Panc1 (cell line): ENCODE measurements at regions not wholly inside any gene's neighbourhood (a gene's known extent, or its start where the extent isn't known, plus 50 kb on each side); places are given as distances from the start of the nearest gene placed in this dataset.

ENCODE experiments used
- ATAC-seq: fragments of 200-7000 bp; cut with Tn5 transposase; 2 replicates; pipeline ENCODE4 v1.9.1; 2020; ENCODE audit warnings: mild to moderate bottlenecking, moderate library complexity
- BruUV-seq: library from RNA; stranded (reverse); fragments of 400-500 nt; replicated peaks from 2 replicates; lab custom pipeline; 2021; lab: Mats Ljungman, UMichigan
- CTCF ChIA-PET: fragments of 300-600 bp; sonication (Branson Sonifier 250); formaldehyde crosslinking; loops from one replicate; lab custom pipeline; 2022; ENCODE audit warnings: antibody characterized with exemption; lab: Charles Lee
- POLR2A ChIA-PET: fragments of 300-600 bp; sonication (Branson Sonifier 250); formaldehyde crosslinking; loops from one replicate; lab custom pipeline; 2022; ENCODE audit warnings: antibody characterized with exemption; lab: Charles Lee
- DNase-seq: peaks from one replicate; pipeline ENCODE4 v3.0.0-alpha.2; 2010; ENCODE audit warnings: low read depth, low spot score
- H3K27ac ChIP-seq: 2 replicates; pipeline ENCODE4 v1.5.1; 2011; ENCODE audit warnings: mild to moderate bottlenecking, low read length, inconsistent platforms
- H3K27me3 ChIP-seq: fragments of 200-500 bp; sonication (Bioruptor generic); 2 replicates; pipeline ENCODE4 v1.6.0; 2014; ENCODE audit warnings: low read length, inconsistent platforms; ENCODE audit not compliant: control insufficient read depth, insufficient read depth
- H3K36me3 ChIP-seq: fragments of 200-500 bp; sonication (Bioruptor generic); 2 replicates; pipeline ENCODE4 v1.5.1; 2014; ENCODE audit warnings: inconsistent platforms, mild to moderate bottlenecking, low read length, moderate library complexity; ENCODE audit not compliant: control insufficient read depth, insufficient read depth
- H3K4me1 ChIP-seq: 2 replicates; pipeline ENCODE4 v1.5.1; 2011; ENCODE audit warnings: inconsistent platforms, mild to moderate bottlenecking, low read length, moderate library complexity; ENCODE audit not compliant: control insufficient read depth, insufficient read depth
- H3K4me3 ChIP-seq, 2 experiments: 2 replicates each; pipeline ENCODE4 v1.5.1; 2011 to 2012; ENCODE audit warnings: low read depth in 2 of 2, low read length in 2 of 2, mild to moderate bottlenecking in 2 of 2, inconsistent platforms in 1 of 2, moderate library complexity in 1 of 2
- H3K9me3 ChIP-seq: fragments of 200-500 bp; sonication (Bioruptor generic); 2 replicates; pipeline ENCODE4 v1.5.1; 2014; ENCODE audit warnings: low read depth, mild to moderate bottlenecking, inconsistent platforms, low read length, moderate library complexity; ENCODE audit not compliant: control insufficient read depth, insufficient read depth
- CTCF ChIP-seq: fragments of 450-650 bp; IDR thresholded peaks from 2 replicates; pipeline ENCODE4 v1.5.1; 2017; ENCODE audit warnings: mild to moderate bottlenecking
- POLR2AphosphoS5 ChIP-seq: IDR thresholded peaks from 2 replicates; pipeline ENCODE4 v1.6.1; 2012; ENCODE audit warnings: mild to moderate bottlenecking, low read depth, low read length, moderate library complexity
- SIN3A ChIP-seq: IDR thresholded peaks from 2 replicates; pipeline ENCODE4 v1.6.1; 2012; ENCODE audit warnings: low read depth, mild to moderate bottlenecking, low read length, moderate library complexity, borderline replicate concordance; ENCODE audit not compliant: insufficient read depth
- TCF7L2 ChIP-seq: IDR thresholded peaks from 2 replicates; pipeline ENCODE4 v1.6.1; 2011; ENCODE audit warnings: mild to moderate bottlenecking, low read depth, low read length, inconsistent platforms
- in situ Hi-C: cut with HindIII; loops from 2 replicates; pipeline ENCODE4 v1.10.0; 2016; ENCODE audit warnings: low sequenced_read_pairs, low pct_unique_long_range_greater_than_20kb
- intact Hi-C: fragments of 100-400 bp; cut with micrococcal nuclease; formaldehyde crosslinking; loops from one replicate; pipeline ENCODE4 v1.10.0; 2022; ENCODE audit not compliant: unreplicated experiment
- TF ChIP-seq, protein P1 (sequence below), 2 experiments: IDR thresholded peaks; 2 replicates each; pipeline ENCODE4 v1.6.1; 2011 to 2012; ENCODE audit warnings: low read depth in 2 of 2, control low read depth in 1 of 2, low read length in 1 of 2, mild to moderate bottlenecking in 1 of 2, moderate library complexity in 1 of 2; ENCODE audit not compliant: insufficient read depth in 1 of 2

DNA sequence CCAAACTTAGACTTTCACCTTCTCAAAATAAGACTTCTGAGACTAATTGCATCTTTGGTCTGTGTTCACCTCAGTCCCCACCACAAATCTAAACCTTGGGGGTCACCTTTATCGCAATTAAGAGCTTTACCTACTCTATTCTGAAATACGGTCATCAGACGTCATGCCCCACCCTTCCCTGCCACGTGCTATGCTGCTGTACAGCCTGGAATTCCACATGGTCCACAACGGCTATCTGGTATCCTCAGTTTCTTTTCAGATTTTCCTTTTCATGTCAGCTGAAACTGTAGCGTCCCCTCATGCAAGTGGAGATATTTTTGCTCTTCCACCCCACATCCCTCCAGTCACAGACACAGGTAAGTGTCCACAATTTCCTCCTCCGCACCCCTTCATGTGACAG is 511.1 kb downstream of the DIRAS2 start:
- TF ChIP-seq SIN3A = no peak
- TF ChIP-seq, protein P1, sequence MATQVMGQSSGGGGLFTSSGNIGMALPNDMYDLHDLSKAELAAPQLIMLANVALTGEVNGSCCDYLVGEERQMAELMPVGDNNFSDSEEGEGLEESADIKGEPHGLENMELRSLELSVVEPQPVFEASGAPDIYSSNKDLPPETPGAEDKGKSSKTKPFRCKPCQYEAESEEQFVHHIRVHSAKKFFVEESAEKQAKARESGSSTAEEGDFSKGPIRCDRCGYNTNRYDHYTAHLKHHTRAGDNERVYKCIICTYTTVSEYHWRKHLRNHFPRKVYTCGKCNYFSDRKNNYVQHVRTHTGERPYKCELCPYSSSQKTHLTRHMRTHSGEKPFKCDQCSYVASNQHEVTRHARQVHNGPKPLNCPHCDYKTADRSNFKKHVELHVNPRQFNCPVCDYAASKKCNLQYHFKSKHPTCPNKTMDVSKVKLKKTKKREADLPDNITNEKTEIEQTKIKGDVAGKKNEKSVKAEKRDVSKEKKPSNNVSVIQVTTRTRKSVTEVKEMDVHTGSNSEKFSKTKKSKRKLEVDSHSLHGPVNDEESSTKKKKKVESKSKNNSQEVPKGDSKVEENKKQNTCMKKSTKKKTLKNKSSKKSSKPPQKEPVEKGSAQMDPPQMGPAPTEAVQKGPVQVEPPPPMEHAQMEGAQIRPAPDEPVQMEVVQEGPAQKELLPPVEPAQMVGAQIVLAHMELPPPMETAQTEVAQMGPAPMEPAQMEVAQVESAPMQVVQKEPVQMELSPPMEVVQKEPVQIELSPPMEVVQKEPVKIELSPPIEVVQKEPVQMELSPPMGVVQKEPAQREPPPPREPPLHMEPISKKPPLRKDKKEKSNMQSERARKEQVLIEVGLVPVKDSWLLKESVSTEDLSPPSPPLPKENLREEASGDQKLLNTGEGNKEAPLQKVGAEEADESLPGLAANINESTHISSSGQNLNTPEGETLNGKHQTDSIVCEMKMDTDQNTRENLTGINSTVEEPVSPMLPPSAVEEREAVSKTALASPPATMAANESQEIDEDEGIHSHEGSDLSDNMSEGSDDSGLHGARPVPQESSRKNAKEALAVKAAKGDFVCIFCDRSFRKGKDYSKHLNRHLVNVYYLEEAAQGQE (IDR thresholded peaks at IDR 0.05; ENCODE audit: insufficient read depth in 1 of 2, low read depth in 2 of 2, low read length in 1 of 2) = no peak
- no peak for TF ChIP-seq TCF7L2
- TF ChIP-seq POLR2AphosphoS5 = no peak
- TF ChIP-seq CTCF = no peak
- ChIA-PET CTCF (no interaction called here), POLR2A (no interaction called here)
- no peaks in the 10 kb centered on the region; the same call in 1 of the 2 replicates for H3K36me3 ChIP-seq
- BruUV-seq = no TSS peak
- no peak overlapping the region for H3K4me3 ChIP-seq
- no peaks in the 10 kb centered on the region for H3K4me1 ChIP-seq
- no peak overlapping the region for H3K27ac ChIP-seq
- ATAC-seq (no peak), DNase-seq (no peak)
- H3K27me3 ChIP-seq = no peaks in the 10 kb centered on the region; the same call in 1 of the 2 replicates
- intact Hi-C loops = no loop called here
- H3K9me3 ChIP-seq = no peaks in the 10 kb centered on the region
- in situ Hi-C loops = no loop called here

- in situ Hi-C loops = no loop called here
- TF ChIP-seq, protein P1 (IDR thresholded peaks at IDR 0.05; ENCODE audit: insufficient read depth in 1 of 2, low read depth in 2 of 2, low read length in 1 of 2) = no peak
- no peaks in the 10 kb centered on the region; the same call in 1 of the 2 replicates for H3K36me3 ChIP-seq
- H3K4me3 ChIP-seq = no peak overlapping the region
- no peaks in the 10 kb centered on the region for H3K9me3 ChIP-seq
- intact Hi-C loops = no loop called here
- POLR2A ChIA-PET = no interaction called here
- ATAC-seq (no peak), DNase-seq (no peak)
- BruUV-seq = no TSS peak
- no peaks in the 10 kb centered on the region; the same call in 1 of the 2 replicates for H3K27me3 ChIP-seq
- no peak overlapping the region for H3K27ac ChIP-seq
- CTCF ChIA-PET = no interaction called here
- H3K4me1 ChIP-seq = no peaks in the 10 kb centered on the region
These were observed 509.8 kb downstream of the DIRAS2 start for GRCh38 chr9:90132866-90133265.
